Keratinocyte (primary cell): ENCODE measurements at regions not wholly inside any gene's neighbourhood (a gene's known extent, or its start where the extent isn't known, plus 50 kb on each side); places are given as distances from the start of the nearest gene placed in this dataset.

Experiments
- CTCF ChIP-seq, 3 experiments: IDR thresholded peaks in 1 of 3; conservative IDR thresholded peaks in 1 of 3; optimal IDR thresholded peaks in 1 of 3; 2 replicates in 2 of 3; 3 replicates in 1 of 3; pipeline versions ENCODE3 to v1.5.1; 2011; ENCODE audit warnings: low read length in 3 of 3, mild to moderate bottlenecking in 3 of 3, moderate library complexity in 2 of 3, control low read depth in 1 of 3, inconsistent platforms in 1 of 3; ENCODE audit not compliant: insufficient read depth in 2 of 3; ENCODE audit errors: extremely low read depth in 1 of 3
- EZH2 ChIP-seq: IDR thresholded peaks from one replicate; pipeline ENCODE4 v1.6.1; 2012; ENCODE audit warnings: inconsistent platforms, mild to moderate bottlenecking, low read length, moderate library complexity

DNA sequence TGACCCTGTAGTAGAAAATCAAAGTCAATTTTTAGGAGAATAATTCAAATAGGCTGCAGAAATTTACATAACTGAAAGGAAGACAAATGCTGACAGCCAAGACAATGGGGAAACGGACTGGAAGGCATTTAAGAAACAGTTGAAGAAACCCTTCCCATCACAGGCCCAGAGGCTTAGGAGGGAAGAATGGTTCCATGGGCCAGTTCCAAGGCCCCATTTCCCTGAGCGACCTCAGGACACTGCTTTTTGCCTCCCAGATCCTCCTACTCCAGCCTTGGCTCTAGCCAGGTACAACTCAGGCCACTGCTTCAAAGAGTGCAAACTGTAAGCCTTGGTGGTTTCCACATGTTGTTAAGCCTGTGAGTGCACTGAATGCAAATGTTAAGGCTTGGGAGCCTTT, 184.1 kb upstream of the SGCD start:
- no peak for TF ChIP-seq CTCF (optimal IDR thresholded peaks at IDR 0.05 in 1 of 3, IDR thresholded peaks at IDR 0.05 in 1 of 3, conservative IDR thresholded peaks at IDR 0.05 in 1 of 3; ENCODE audit: extremely low read depth in 1 of 3, insufficient read depth in 2 of 3, low read length in 3 of 3)
- TF ChIP-seq EZH2 = no peak
